ENCODE measurements at regions not wholly inside any gene's neighbourhood (a gene's known extent, or its start where the extent isn't known, plus 50 kb on each side); places are given as distances from the start of the nearest gene placed in this dataset.
A peak's percentile ranks its signal among the peaks of the same experiment; 100 is the strongest.

- Histone ChIP-seq H3K27ac (ENCODE audit: low read depth in 2 of 2, low read length in 2 of 2) (no peak overlapping the region), H3K9ac (ENCODE audit: low read length in 3 of 3) (no peak overlapping the region), H3K4me1 (ENCODE audit: control insufficient read depth in 2 of 3, insufficient read depth in 2 of 3, low read depth in 1 of 3, low read length in 3 of 3) (no peaks in the 10 kb centered on the region), H3K4me3 (ENCODE audit: low read length in 3 of 3) (no peak overlapping the region), H3K9me3 (ENCODE audit: control insufficient read depth in 2 of 3, insufficient read depth in 1 of 3, low read length in 3 of 3) (no peaks in the 10 kb centered on the region), H3K36me3 (ENCODE audit: control insufficient read depth in 2 of 3, insufficient read depth in 3 of 3, low read length in 3 of 3) (no peaks in the 10 kb centered on the region), H3K27me3 (ENCODE audit: control insufficient read depth, insufficient read depth, low read length) (no peaks in the 10 kb centered on the region)
- TF ChIP-seq CTCF (IDR thresholded peaks at IDR 0.05; ENCODE audit: borderline replicate concordance, extremely low read depth, insufficient read depth), result no peak
- intact Hi-C loops (cut with DNase I), result no loop called here
- DNase-seq (no peak), FAIRE-seq (no peak)
These were observed 168.4 kb upstream of the CADPS start for GRCh38 chr3:63043631-63044030.

GRCh38 chr3:63046152-63046551, 170.9 kb upstream of the CADPS start:
- no peaks in the 10 kb centered on the region for H3K9me3 ChIP-seq (ENCODE audit: control insufficient read depth in 2 of 3, insufficient read depth in 1 of 3, low read length in 3 of 3)
- no peaks in the 10 kb centered on the region for H3K4me1 ChIP-seq (ENCODE audit: control insufficient read depth in 2 of 3, insufficient read depth in 2 of 3, low read depth in 1 of 3, low read length in 3 of 3)
- H3K4me3 ChIP-seq (ENCODE audit: low read length in 3 of 3), result no peak overlapping the region
- no peak for TF ChIP-seq CTCF (IDR thresholded peaks at IDR 0.05; ENCODE audit: borderline replicate concordance, extremely low read depth, insufficient read depth)
- no peaks in the 10 kb centered on the region for H3K27me3 ChIP-seq (ENCODE audit: control insufficient read depth, insufficient read depth, low read length)
- DNase-seq (no peak), FAIRE-seq (no peak)
- no peak overlapping the region for H3K9ac ChIP-seq (ENCODE audit: low read length in 3 of 3)
- H3K27ac ChIP-seq (ENCODE audit: low read depth in 2 of 2, low read length in 2 of 2), result no peak overlapping the region
- no peaks in the 10 kb centered on the region for H3K36me3 ChIP-seq (ENCODE audit: control insufficient read depth in 2 of 3, insufficient read depth in 3 of 3, low read length in 3 of 3)
- intact Hi-C loops (cut with DNase I), result no loop called here

- no peak overlapping the region for H3K27ac ChIP-seq (ENCODE audit: low read depth in 2 of 2, low read length in 2 of 2)
- no peak for DNase-seq
- FAIRE-seq, result no peak
- no peaks in the 10 kb centered on the region for H3K27me3 ChIP-seq (ENCODE audit: control insufficient read depth, insufficient read depth, low read length)
- H3K36me3 ChIP-seq (ENCODE audit: control insufficient read depth in 2 of 3, insufficient read depth in 3 of 3, low read length in 3 of 3), result no peaks in the 10 kb centered on the region
- H3K4me1 ChIP-seq (ENCODE audit: control insufficient read depth in 2 of 3, insufficient read depth in 2 of 3, low read depth in 1 of 3, low read length in 3 of 3), result no peaks in the 10 kb centered on the region
- intact Hi-C loops (cut with DNase I), result no loop called here
- no peak for TF ChIP-seq CTCF (IDR thresholded peaks at IDR 0.05; ENCODE audit: borderline replicate concordance, extremely low read depth, insufficient read depth)
- H3K9me3 ChIP-seq (ENCODE audit: control insufficient read depth in 2 of 3, insufficient read depth in 1 of 3, low read length in 3 of 3), result no peaks in the 10 kb centered on the region
- no peak overlapping the region for H3K9ac ChIP-seq (ENCODE audit: low read length in 3 of 3)
- no peak overlapping the region for H3K4me3 ChIP-seq (ENCODE audit: low read length in 3 of 3)
These were observed 171.4 kb upstream of the CADPS start for GRCh38 chr3:63046580-63046979.

- DNase-seq, result peak in 1 of 5 donors; percentile 1
- Histone ChIP-seq H3K4me1 (ENCODE audit: control insufficient read depth in 2 of 3, insufficient read depth in 2 of 3, low read depth in 1 of 3, low read length in 3 of 3) (no peaks in the 10 kb centered on the region), H3K27me3 (ENCODE audit: control insufficient read depth, insufficient read depth, low read length) (no peaks in the 10 kb centered on the region), H3K36me3 (ENCODE audit: control insufficient read depth in 2 of 3, insufficient read depth in 3 of 3, low read length in 3 of 3) (no peaks in the 10 kb centered on the region), H3K4me3 (ENCODE audit: low read length in 3 of 3) (no peak overlapping the region), H3K9ac (ENCODE audit: low read length in 3 of 3) (no peak overlapping the region), H3K27ac (ENCODE audit: low read depth in 2 of 2, low read length in 2 of 2) (no peak overlapping the region), H3K9me3 (ENCODE audit: control insufficient read depth in 2 of 3, insufficient read depth in 1 of 3, low read length in 3 of 3) (no peaks in the 10 kb centered on the region)
- FAIRE-seq, result no peak
- intact Hi-C loops (cut with DNase I), result no loop called here
- TF ChIP-seq CTCF (IDR thresholded peaks at IDR 0.05; ENCODE audit: borderline replicate concordance, extremely low read depth, insufficient read depth), result no peak
These were observed 171.9 kb upstream of the CADPS start for GRCh38 chr3:63047068-63047467.
